PC-9 (cell line): ENCODE measurements at regions not wholly inside any gene's neighbourhood (a gene's known extent, or its start where the extent isn't known, plus 50 kb on each side); places are given as distances from the start of the nearest gene placed in this dataset.

Experiments used
- BruUV-seq: library from RNA; stranded (reverse); fragments of 400-500 nt; replicated peaks from 2 replicates; lab custom pipeline; 2021; lab: Mats Ljungman, UMichigan
- CTCF ChIA-PET: fragments of 300-600 bp; sonication (Branson Sonifier 250); formaldehyde crosslinking; loops from one replicate; lab custom pipeline; 2022; ENCODE audit warnings: antibody characterized with exemption; lab: Charles Lee
- POLR2A ChIA-PET: fragments of 300-600 bp; sonication (Branson Sonifier 250); formaldehyde crosslinking; loops from one replicate; lab custom pipeline; 2022; ENCODE audit warnings: antibody characterized with exemption; ENCODE audit not compliant: unreplicated experiment; lab: Charles Lee
- DNase-seq, 2 experiments: peaks; one replicate each; pipeline versions ENCODE4 v3.0.0 to v3.0.0-alpha.2; 2015 to 2022; ENCODE audit warnings: mixed read lengths in 1 of 2
- H2AFZ ChIP-seq: fragments of 200-600 bp; sonication (generic); 2 replicates; pipeline ENCODE4 v1.8.1; 2017; ENCODE audit warnings: antibody characterized with exemption
- H3F3A ChIP-seq: fragments of 200-600 bp; sonication (generic); 2 replicates; pipeline ENCODE4 v1.8.1; 2017; ENCODE audit warnings: antibody characterized with exemption, mild to moderate bottlenecking, low read depth; ENCODE audit not compliant: insufficient read depth
- H3K27ac ChIP-seq: fragments of 200-600 bp; sonication (generic); 2 replicates; pipeline ENCODE4 v1.6.1; 2016; ENCODE audit warnings: mixed run types
- H3K27me3 ChIP-seq: fragments of 200-600 bp; sonication (generic); 2 replicates; pipeline ENCODE4 v1.6.1; 2016; ENCODE audit warnings: low read depth, mixed run types; ENCODE audit not compliant: insufficient read depth
- H3K36me3 ChIP-seq: fragments of 200-600 bp; sonication (generic); 2 replicates; pipeline ENCODE4 v1.6.1; 2016; ENCODE audit warnings: low read depth, mixed run types
- H3K4me1 ChIP-seq: fragments of 200-600 bp; sonication (generic); replicated peaks from 2 replicates; pipeline ENCODE4 v1.6.1; 2016; ENCODE audit warnings: mixed run types; ENCODE audit not compliant: insufficient read depth
- H3K4me2 ChIP-seq: fragments of 200-600 bp; sonication (generic); 2 replicates; pipeline ENCODE4 v1.6.1; 2017; ENCODE audit warnings: mixed run types
- H3K4me3 ChIP-seq: fragments of 200-600 bp; sonication (generic); 2 replicates; pipeline ENCODE4 v1.6.1; 2016; ENCODE audit warnings: mixed run types
- H3K79me2 ChIP-seq: fragments of 200-600 bp; sonication (generic); 2 replicates; pipeline ENCODE4 v1.6.1; 2017; ENCODE audit warnings: low read depth, mixed run types
- H3K9me2 ChIP-seq: fragments of 200-600 bp; sonication (generic); 2 replicates; pipeline ENCODE4 v1.8.1; 2017; ENCODE audit warnings: mild to moderate bottlenecking; ENCODE audit not compliant: insufficient read depth
- H3K9me3 ChIP-seq: fragments of 200-600 bp; sonication (generic); 2 replicates; pipeline ENCODE4 v1.8.1; 2016; ENCODE audit warnings: low read depth; ENCODE audit not compliant: insufficient read depth
- H4K20me1 ChIP-seq: fragments of 200-600 bp; sonication (generic); 2 replicates; pipeline ENCODE4 v1.8.1; 2017; ENCODE audit not compliant: insufficient read depth
- EZH2 ChIP-seq: fragments of 200-600 bp; sonication (generic); IDR thresholded peaks from 2 replicates; pipeline ENCODE4 v1.8.0; 2017; ENCODE audit warnings: antibody characterized with exemption, low read depth
- intact Hi-C: fragments of 100-400 bp; cut with micrococcal nuclease; formaldehyde crosslinking; loops from one replicate; pipeline ENCODE4 v1.10.0; 2022; ENCODE audit not compliant: unreplicated experiment
- TF ChIP-seq, protein P1 (sequence below): fragments of 200-600 bp; sonication (generic); conservative IDR thresholded peaks from 2 replicates; pipeline ENCODE4 v1.6.1; 2017; ENCODE audit warnings: mixed run types, antibody characterized with exemption, mild to moderate bottlenecking, moderate library complexity

DNA sequence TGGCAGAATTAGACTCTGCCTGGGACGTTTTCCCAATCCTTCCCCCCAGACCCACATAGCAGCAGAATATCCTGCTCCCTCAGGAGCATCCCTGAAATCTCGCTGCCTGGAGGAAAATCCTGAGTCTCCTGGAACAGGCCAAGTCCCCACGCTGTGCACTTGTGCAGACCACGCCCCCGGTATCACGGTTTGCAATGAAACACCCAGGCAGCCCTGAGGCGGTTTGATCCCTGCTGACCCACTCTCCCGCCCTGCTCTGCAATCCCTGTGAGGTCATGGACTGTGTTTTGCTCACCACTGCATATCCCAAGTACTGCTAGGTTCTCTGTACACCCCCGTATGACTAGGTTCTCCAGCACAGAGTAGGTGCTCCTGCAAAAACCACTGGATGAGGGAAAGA, 411.8 kb upstream of the MGMT start:
- 0 out of 2 replicates have a peak, but pooled peaks cover 6% of the 10 kb centered on the region for H3K27me3 ChIP-seq
- no TSS peak for BruUV-seq
- H3F3A ChIP-seq: no peaks in the 10 kb centered on the region
- POLR2A ChIA-PET: no interaction called here
- no peak overlapping the region for H3K4me2 ChIP-seq
- H3K9me2 ChIP-seq: no peaks in the 10 kb centered on the region
- H3K4me3 ChIP-seq: no peak overlapping the region
- H3K36me3 ChIP-seq: no peaks in the 10 kb centered on the region
- no peak overlapping the region for H3K27ac ChIP-seq
- H4K20me1 ChIP-seq: no peaks in the 10 kb centered on the region
- CTCF ChIA-PET: no interaction called here
- H2AFZ ChIP-seq: no peak overlapping the region
- DNase-seq: no peak
- TF ChIP-seq EZH2: no peak
- TF ChIP-seq, protein P1, sequence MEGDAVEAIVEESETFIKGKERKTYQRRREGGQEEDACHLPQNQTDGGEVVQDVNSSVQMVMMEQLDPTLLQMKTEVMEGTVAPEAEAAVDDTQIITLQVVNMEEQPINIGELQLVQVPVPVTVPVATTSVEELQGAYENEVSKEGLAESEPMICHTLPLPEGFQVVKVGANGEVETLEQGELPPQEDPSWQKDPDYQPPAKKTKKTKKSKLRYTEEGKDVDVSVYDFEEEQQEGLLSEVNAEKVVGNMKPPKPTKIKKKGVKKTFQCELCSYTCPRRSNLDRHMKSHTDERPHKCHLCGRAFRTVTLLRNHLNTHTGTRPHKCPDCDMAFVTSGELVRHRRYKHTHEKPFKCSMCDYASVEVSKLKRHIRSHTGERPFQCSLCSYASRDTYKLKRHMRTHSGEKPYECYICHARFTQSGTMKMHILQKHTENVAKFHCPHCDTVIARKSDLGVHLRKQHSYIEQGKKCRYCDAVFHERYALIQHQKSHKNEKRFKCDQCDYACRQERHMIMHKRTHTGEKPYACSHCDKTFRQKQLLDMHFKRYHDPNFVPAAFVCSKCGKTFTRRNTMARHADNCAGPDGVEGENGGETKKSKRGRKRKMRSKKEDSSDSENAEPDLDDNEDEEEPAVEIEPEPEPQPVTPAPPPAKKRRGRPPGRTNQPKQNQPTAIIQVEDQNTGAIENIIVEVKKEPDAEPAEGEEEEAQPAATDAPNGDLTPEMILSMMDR: no peak
- no peaks in the 10 kb centered on the region for H3K4me1 ChIP-seq
- H3K79me2 ChIP-seq: no peaks in the 10 kb centered on the region
- intact Hi-C loops: no loop called here
- H3K9me3 ChIP-seq: no peaks in the 10 kb centered on the region

DNA sequence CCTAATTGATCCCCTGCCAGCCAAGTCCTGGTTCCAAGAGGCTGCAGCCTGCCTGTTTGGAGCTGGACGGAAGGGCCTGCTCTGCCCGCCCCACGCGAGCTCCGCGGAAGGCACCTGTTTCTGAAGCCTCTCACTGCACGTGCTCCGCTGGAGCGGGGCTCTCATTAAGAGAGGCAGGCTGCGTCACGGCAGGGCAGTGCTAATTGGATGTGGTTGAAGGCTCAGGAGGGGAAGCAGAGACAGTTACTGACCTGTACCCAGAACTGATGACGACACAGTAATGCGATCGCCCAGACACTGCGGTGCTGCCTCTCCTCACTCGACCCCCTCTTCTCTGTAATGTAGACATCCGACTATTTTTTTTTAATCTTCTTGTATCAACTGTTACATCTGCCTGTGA, 411.1 kb upstream of the MGMT start:
- intact Hi-C loops: no loop called here
- H3K79me2 ChIP-seq: no peaks in the 10 kb centered on the region
- H4K20me1 ChIP-seq: no peaks in the 10 kb centered on the region
- no peaks in the 10 kb centered on the region for H3K36me3 ChIP-seq
- POLR2A ChIA-PET: no interaction called here
- H3K27ac ChIP-seq: no peak overlapping the region
- H3K27me3 ChIP-seq: 0 out of 2 replicates have a peak, but pooled peaks cover 6% of the 10 kb centered on the region
- CTCF ChIA-PET: no interaction called here
- H3K9me3 ChIP-seq: no peaks in the 10 kb centered on the region
- H2AFZ ChIP-seq: no peak overlapping the region
- no peak for TF ChIP-seq EZH2
- TF ChIP-seq, protein P1: no peak
- no peak for DNase-seq
- no TSS peak for BruUV-seq
- H3K4me1 ChIP-seq: no peaks in the 10 kb centered on the region
- no peaks in the 10 kb centered on the region for H3K9me2 ChIP-seq
- H3F3A ChIP-seq: no peaks in the 10 kb centered on the region
- H3K4me3 ChIP-seq: no peak overlapping the region
- H3K4me2 ChIP-seq: no peak overlapping the region

DNA sequence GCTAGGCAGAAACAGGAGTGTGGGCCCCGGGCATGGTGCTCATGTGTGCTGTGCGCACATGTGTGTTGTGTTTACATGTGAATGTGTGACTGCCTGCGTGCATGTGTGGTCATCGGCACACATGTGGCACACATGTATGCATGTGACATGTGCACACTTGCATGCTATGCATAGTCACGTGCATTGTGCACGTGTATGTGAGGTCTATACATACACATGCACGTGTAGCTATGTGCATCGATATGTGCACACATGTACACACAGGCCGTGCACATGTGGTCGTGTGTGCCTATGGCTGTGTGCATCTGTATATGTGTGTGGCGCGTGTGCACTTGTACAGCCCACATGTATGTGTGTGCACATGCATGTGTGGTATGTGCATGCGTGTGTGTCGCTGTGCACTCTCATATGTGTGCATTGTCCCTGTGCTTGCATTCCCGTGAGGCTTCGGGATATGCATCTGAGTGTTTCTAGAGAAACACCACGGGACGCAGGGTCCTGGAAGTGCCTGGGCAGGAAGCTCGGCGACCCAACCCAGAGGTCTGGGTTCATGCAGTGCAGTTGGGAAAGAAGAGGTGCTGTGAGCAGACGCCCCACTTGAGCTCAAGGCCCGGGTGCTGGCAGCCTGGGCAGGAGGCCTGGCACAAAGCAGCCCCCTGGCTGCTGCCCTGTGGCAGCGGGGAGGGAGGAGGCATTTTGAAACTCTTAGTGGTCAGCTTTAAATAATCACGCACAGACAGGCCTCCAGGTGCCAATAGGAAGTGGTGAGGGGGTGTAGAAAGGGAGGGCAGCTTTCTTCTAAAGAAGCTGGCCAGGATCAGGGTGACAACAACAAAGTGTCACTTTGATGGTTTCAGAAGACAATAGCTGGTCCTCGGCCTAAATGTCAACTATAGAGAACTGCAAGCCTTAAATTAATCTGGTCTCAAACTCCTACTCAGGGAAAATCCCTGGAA, 410.0 kb upstream of the MGMT start:
- intact Hi-C loops: no loop called here
- H3K79me2 ChIP-seq: no peaks in the 10 kb centered on the region
- no peak for DNase-seq
- H3K9me2 ChIP-seq: no peaks in the 10 kb centered on the region
- no peak overlapping the region for H3K4me2 ChIP-seq
- no peaks in the 10 kb centered on the region for H4K20me1 ChIP-seq
- H3K27ac ChIP-seq: no peak overlapping the region
- no peaks in the 10 kb centered on the region for H3F3A ChIP-seq
- no peak overlapping the region for H2AFZ ChIP-seq
- no TSS peak for BruUV-seq
- 0 out of 2 replicates have a peak, but pooled peaks cover 6% of the 10 kb centered on the region for H3K27me3 ChIP-seq
- POLR2A ChIA-PET: interaction anchor here (0.6 kb wide), 1 partner anchor 360 kb away, joined by 3 read pairs; no protein-coding TSS in a partner anchor
- H3K9me3 ChIP-seq: no peaks in the 10 kb centered on the region
- CTCF ChIA-PET: no interaction called here
- H3K4me3 ChIP-seq: no peak overlapping the region
- H3K4me1 ChIP-seq: no peaks in the 10 kb centered on the region
- H3K36me3 ChIP-seq: no peaks in the 10 kb centered on the region
- TF ChIP-seq EZH2: no peak
- TF ChIP-seq, protein P1: no peak
